Natural killer cell treated with Interleukin-12 subunit alpha and Interleukin-12 subunit beta and Interleukin-15 and Interleukin-18, amount 100 ng/mL, for 72 hours (primary cell): ENCODE measurements at regions not wholly inside any gene's neighbourhood (a gene's known extent, or its start where the extent isn't known, plus 50 kb on each side); places are given as distances from the start of the nearest gene placed in this dataset.

Source experiments
- ATAC-seq, 2 donors: fragments of 150-1000 bp; cut with Tn5 transposase in 1 of 2; sonication (Bioruptor Pico), chemical (Tn5 transposase) in 1 of 2; 2 replicates each; pipeline ENCODE4 v1.10.0; 2021
- DNase-seq: peaks from one replicate; pipeline ENCODE4 v3.0.0; 2022; ENCODE audit warnings: low spot score
- H3K27ac Mint-ChIP-seq, 2 donors: 1 replicate in 1 of 2; 2 replicates in 1 of 2; pipeline ENCODE4 v1.8.0; 2022; ENCODE audit warnings: mixed read lengths in 2 of 2, mild to moderate bottlenecking in 1 of 2, moderate library complexity in 1 of 2
- H3K27me3 Mint-ChIP-seq, 2 donors: 1 replicate in 1 of 2; 2 replicates in 1 of 2; pipeline ENCODE4 v1.8.0; 2022; ENCODE audit warnings: mixed read lengths in 2 of 2
- H3K36me3 Mint-ChIP-seq: one replicate; pipeline ENCODE4 v1.8.0; 2022; ENCODE audit warnings: mixed read lengths
- H3K4me1 Mint-ChIP-seq, 2 donors: 1 replicate in 1 of 2; 2 replicates in 1 of 2; pipeline ENCODE4 v1.8.0; 2022; ENCODE audit warnings: low read depth in 2 of 2, mixed read lengths in 2 of 2, mild to moderate bottlenecking in 1 of 2
- H3K4me3 Mint-ChIP-seq: one replicate; pipeline ENCODE4 v1.8.0; 2022; ENCODE audit warnings: mixed read lengths
- H3K9me3 Mint-ChIP-seq: 2 replicates; pipeline ENCODE4 v1.8.0; 2022; ENCODE audit warnings: mixed read lengths

DNA sequence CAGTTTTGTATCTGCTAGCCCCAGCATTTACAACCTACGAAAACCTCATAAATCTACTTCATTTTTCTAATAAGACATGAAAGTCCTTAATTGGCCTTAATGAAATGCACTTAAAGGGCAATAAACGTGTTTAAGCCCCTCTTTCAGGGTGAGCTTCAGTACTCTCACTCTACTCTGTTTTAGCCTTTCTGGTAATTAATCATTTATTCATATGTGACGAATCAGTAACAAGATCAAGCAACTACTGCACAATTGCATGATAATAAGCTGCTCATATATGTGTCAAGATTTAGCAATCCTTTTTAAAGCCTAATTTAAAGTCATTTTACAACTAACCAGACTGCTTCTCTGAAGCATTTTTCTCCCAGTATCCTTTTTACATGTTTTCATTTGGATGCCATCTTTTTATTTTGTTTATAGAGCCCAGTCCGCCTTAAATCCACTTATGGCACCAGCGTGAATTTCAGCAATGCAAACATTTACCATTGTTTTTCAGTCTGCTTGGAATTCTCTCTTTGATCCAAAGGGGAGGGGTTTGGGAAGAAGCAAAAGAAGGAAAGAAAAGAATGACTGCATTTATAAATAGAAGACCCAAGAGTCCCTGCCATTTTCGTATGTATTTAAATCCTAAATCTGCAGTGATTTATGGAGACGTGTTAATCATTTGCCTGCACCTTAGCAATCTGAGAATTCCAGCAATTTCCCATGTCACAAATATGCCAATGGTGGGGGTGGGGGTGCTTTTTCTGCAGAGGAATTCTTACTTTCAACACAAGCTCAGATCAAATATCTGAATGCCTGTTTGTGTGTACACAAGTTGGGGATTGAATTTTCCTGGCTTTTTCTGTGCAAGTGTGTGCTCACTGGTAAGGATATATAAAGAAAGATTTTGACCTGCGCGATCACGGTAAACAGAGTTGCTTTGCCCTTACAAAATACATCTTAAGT is 230.8 kb upstream of the TBC1D5 start:
- Mint-ChIP-seq H3K4me3 (no peak overlapping the region), H3K9me3 (no peaks in the 10 kb centered on the region), H3K4me1 (peaks cover 11 to 16% of the 10 kb centered on the region in 2 donors), H3K27me3 (peaks cover 0 to 8% of the 10 kb centered on the region in 2 donors), H3K27ac (no peak overlapping the region), H3K36me3 (no peaks in the 10 kb centered on the region)
- ATAC-seq (no peak), DNase-seq (no peak)

GRCh38 chr3:17972476-17972875 is 230.0 kb upstream of the TBC1D5 start:
- ATAC-seq = no peak

DNA sequence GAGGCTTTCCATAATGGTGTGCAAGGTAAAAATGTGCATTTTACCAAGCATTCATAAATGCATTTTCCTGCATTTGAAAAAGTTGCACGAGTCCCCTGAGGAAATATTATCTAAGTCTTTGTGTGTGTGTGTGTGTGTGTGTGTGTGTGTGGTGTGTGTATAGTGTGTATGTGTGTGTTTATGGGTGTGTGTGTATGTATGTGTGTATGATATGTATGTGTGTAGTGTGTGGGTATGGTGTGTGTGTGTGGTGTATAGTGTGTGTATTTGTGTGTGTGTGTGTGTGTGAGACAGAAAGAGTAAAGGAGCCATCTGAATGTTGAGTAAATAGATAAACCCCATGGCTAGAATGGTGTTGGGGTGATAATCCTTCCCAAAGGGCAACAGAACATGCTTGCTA is 229.6 kb upstream of the TBC1D5 start:
- Mint-ChIP-seq H3K36me3 (no peaks in the 10 kb centered on the region), H3K27ac (no peak overlapping the region), H3K9me3 (no peaks in the 10 kb centered on the region), H3K4me3 (no peak overlapping the region), H3K27me3 (peaks cover 3 to 8% of the 10 kb centered on the region in 2 donors), H3K4me1 (peaks cover 11 to 16% of the 10 kb centered on the region in 2 donors)
- ATAC-seq (no peak), DNase-seq (no peak)

More at GRCh38 chr3:17972476-17972875, 230.0 kb upstream of the TBC1D5 start:
- H3K9me3 Mint-ChIP-seq = no peaks in the 10 kb centered on the region
- H3K27ac Mint-ChIP-seq = no peak overlapping the region
- H3K4me1 Mint-ChIP-seq = peaks cover 11 to 16% of the 10 kb centered on the region in 2 donors
- H3K36me3 Mint-ChIP-seq = no peaks in the 10 kb centered on the region
- no peak for DNase-seq
- H3K27me3 Mint-ChIP-seq = peaks cover 3 to 8% of the 10 kb centered on the region in 2 donors
- no peak overlapping the region for H3K4me3 Mint-ChIP-seq

DNA sequence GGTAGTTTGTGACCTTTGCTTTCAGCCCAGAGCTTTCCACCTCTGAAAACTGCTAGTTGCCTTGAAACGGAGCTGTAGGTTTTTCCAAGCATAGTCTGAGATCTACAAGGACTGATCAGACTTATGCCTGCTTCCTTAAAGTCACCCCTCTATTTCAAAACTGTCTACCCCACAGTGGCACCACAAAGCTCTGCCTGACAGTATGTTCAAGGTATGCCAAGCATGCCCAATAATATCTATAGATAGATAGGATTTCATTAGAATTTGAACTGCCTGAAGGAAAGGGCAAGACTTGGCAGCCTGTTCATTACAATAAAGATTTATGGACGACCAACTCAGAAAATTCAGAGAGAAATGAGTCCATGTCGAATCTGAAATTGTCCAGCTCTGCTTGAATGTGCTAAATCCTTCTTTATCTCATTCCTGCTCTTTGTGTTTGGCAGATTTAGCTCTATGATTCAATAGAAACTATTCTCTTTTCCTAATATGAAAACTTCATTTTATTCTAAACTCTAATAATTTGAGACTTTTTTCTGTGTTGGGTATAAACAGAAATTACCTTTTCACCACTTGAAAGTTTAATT is 227.6 kb upstream of the TBC1D5 start:
- H3K9me3 Mint-ChIP-seq = no peaks in the 10 kb centered on the region
- H3K27me3 Mint-ChIP-seq = peaks cover 3 to 8% of the 10 kb centered on the region in 2 donors
- DNase-seq (no peak), ATAC-seq (no peak)
- no peak overlapping the region for H3K4me3 Mint-ChIP-seq
- H3K4me1 Mint-ChIP-seq = peaks cover 11 to 16% of the 10 kb centered on the region in 2 donors
- no peak overlapping the region for H3K27ac Mint-ChIP-seq
- H3K36me3 Mint-ChIP-seq = no peaks in the 10 kb centered on the region

DNA sequence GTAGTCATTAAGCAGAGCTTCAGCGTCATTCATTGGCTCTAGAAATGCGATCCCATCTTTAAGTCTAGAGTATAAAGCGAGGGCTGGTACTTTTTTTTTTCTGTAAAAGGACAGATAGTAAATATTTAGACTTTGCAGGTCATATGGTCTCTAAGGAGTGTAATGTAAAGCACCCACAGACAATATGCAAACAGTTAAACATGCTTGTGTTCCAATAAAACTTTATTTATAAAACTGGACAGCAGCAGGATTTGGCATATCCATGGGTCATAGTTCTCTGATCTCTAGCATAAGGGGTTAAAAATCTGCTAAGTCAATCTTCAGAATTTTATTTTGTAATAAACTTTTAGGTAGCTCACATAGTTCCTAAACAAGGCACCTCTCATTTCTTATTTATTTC is 226.8 kb upstream of the TBC1D5 start:
- Mint-ChIP-seq H3K27me3 (peaks cover 3 to 8% of the 10 kb centered on the region in 2 donors), H3K36me3 (no peaks in the 10 kb centered on the region), H3K4me1 (peaks cover 13 to 19% of the 10 kb centered on the region in 2 donors), H3K27ac (no peak overlapping the region), H3K4me3 (no peak overlapping the region), H3K9me3 (no peaks in the 10 kb centered on the region)
- no peak for DNase-seq
- ATAC-seq = no peak

GRCh38 chr3:17967953-17968607 is 225.6 kb upstream of the TBC1D5 start:
- Mint-ChIP-seq H3K4me3 (no peak overlapping the region), H3K9me3 (no peaks in the 10 kb centered on the region), H3K4me1 (peaks cover 21% of the 10 kb centered on the region in 2 donors)

DNA sequence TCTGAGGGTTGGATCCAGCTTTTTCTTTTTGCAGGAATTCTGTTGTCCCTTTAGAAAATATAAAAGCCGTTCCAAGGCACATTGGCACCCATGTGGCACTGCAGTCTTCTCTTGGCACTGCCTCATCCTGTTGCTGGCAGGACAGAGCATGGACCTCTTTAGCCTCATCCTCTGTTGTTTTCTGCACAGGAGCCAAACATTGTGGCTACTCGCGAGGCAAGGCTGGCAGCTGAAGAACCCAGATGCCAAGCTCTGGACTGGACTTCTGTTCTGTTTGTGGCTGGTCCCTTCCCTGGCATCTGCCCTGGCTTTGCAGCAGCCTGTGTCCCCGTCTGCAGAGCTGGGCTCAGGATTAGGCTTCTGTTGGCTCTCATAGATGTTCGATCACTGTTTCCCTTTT is 224.7 kb upstream of the TBC1D5 start:
- H3K4me1 Mint-ChIP-seq = peaks cover 13 to 19% of the 10 kb centered on the region in 2 donors
- no peak overlapping the region for H3K4me3 Mint-ChIP-seq
- peaks cover 3 to 4% of the 10 kb centered on the region in 2 donors for H3K27me3 Mint-ChIP-seq
- H3K36me3 Mint-ChIP-seq = no peaks in the 10 kb centered on the region
- no peak overlapping the region for H3K27ac Mint-ChIP-seq
- peaks cover 3% of the 10 kb centered on the region for H3K9me3 Mint-ChIP-seq
- no peak for DNase-seq
- no peak for ATAC-seq

More at GRCh38 chr3:17967953-17968607, 225.6 kb upstream of the TBC1D5 start:
- no peaks in the 10 kb centered on the region for H3K36me3 Mint-ChIP-seq
- DNase-seq (no peak), ATAC-seq (no peak)
- peaks cover 3 to 8% of the 10 kb centered on the region in 2 donors for H3K27me3 Mint-ChIP-seq
- H3K27ac Mint-ChIP-seq = no peak overlapping the region

GRCh38 chr3:17965331-17965730 is 222.9 kb upstream of the TBC1D5 start:
- H3K27me3 Mint-ChIP-seq = peaks cover under 1 to 3% of the 10 kb centered on the region in 2 donors
- H3K9me3 Mint-ChIP-seq = peaks cover 3% of the 10 kb centered on the region
- no peaks in the 10 kb centered on the region for H3K36me3 Mint-ChIP-seq
- ATAC-seq (no peak), DNase-seq (no peak)
- no peak overlapping the region for H3K27ac Mint-ChIP-seq
- peaks cover 7 to 16% of the 10 kb centered on the region in 2 donors for H3K4me1 Mint-ChIP-seq
- H3K4me3 Mint-ChIP-seq = no peak overlapping the region

- DNase-seq (no peak), ATAC-seq (peak; percentile 87 to 89)
- Mint-ChIP-seq H3K4me1 (peaks cover 7 to 16% of the 10 kb centered on the region in 2 donors), H3K36me3 (no peaks in the 10 kb centered on the region), H3K27me3 (peaks cover 3 to 11% of the 10 kb centered on the region in 2 donors), H3K4me3 (peak overlapping the region; percentile 15), H3K9me3 (peaks cover 3% of the 10 kb centered on the region), H3K27ac (peak overlapping the region in 1 of 2 donors; percentile 15)
These were observed 221.7 kb upstream of the TBC1D5 start for GRCh38 chr3:17964108-17964507.

DNA sequence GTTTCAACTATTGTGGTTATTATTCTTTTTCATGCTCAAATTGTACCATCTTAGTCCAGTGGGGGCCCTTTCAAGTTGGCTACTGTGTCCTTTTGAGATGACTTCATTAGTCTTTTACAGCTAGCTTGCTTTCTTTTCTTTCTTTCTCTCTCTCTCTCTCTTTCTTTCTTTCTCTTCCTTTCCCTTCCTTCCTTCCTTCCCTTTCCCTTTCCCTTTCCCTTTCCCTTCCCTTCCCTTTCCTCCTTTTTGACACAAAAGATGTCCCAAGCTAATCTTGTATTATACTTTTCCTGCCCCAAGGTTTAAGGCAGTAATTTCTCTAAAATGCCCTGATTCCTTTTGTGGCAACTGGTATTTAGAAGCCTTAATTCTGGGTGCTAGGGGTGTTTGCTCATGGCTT is 213.0 kb upstream of the TBC1D5 start:
- no peak for DNase-seq
- H3K4me3 Mint-ChIP-seq = no peak overlapping the region
- H3K9me3 Mint-ChIP-seq = peaks cover 3% of the 10 kb centered on the region
- H3K36me3 Mint-ChIP-seq = no peaks in the 10 kb centered on the region
- H3K4me1 Mint-ChIP-seq = no peaks in the 10 kb centered on the region
- no peak overlapping the region for H3K27ac Mint-ChIP-seq
- no peak for ATAC-seq
- H3K27me3 Mint-ChIP-seq = peaks cover 0 to 19% of the 10 kb centered on the region in 2 donors

DNA sequence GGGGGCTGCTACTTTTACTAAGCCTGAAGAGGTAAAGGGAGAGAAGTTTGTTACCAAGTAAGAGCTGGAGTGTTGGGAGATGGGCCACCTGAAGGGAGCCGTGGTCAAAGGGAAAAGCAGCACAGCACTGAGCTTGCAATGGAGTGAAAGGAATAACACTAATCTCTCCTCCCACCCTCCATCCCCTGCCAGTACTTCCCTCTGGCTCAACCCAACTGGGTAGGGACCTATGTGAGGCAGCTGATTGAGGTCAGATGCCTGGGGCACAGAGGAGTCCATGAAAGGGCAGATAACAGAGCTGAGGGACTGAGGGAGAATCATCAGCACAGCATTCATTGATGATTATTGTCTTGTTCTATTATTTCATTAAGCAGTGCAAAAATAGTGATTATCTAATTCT is 212.4 kb upstream of the TBC1D5 start:
- Mint-ChIP-seq H3K27me3 (peaks cover 0 to 13% of the 10 kb centered on the region in 2 donors), H3K27ac (no peak overlapping the region), H3K36me3 (no peaks in the 10 kb centered on the region), H3K9me3 (peaks cover 4% of the 10 kb centered on the region), H3K4me3 (no peak overlapping the region), H3K4me1 (no peaks in the 10 kb centered on the region)
- ATAC-seq (no peak), DNase-seq (no peak)

- H3K36me3 Mint-ChIP-seq = no peaks in the 10 kb centered on the region
- DNase-seq = no peak
These were observed 208.8 kb upstream of the TBC1D5 start for GRCh38 chr3:17951241-17951640.

DNA sequence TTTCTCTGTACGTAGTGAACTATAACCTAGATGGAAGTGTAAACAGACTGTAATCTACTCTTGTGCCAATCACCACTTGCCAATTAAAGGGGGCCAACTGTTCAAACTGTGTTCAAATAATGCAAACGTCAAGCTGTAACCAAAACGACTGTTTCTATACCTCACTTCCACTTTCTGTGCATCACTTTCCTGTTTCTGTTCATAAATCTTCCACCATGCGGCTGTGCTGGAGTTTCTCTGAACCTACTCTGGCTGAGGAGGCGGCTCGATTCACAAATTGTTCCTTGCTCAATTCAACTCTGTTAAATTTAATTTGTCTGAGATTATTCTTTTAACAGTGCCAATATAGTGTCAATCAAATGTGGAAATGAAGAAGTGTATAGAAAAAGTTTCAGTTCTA is 206.7 kb upstream of the TBC1D5 start:
- H3K4me3 Mint-ChIP-seq = no peak overlapping the region
- H3K4me1 Mint-ChIP-seq = no peaks in the 10 kb centered on the region
- H3K27ac Mint-ChIP-seq = no peak overlapping the region
- no peaks in the 10 kb centered on the region for H3K36me3 Mint-ChIP-seq
- peaks cover 4% of the 10 kb centered on the region for H3K9me3 Mint-ChIP-seq
- peaks cover 6 to 39% of the 10 kb centered on the region in 2 donors for H3K27me3 Mint-ChIP-seq
- ATAC-seq (no peak), DNase-seq (no peak)

More at GRCh38 chr3:17951241-17951640, 208.8 kb upstream of the TBC1D5 start:
- peaks cover 3 to 39% of the 10 kb centered on the region in 2 donors for H3K27me3 Mint-ChIP-seq
- H3K27ac Mint-ChIP-seq = no peak overlapping the region
- peaks cover 4% of the 10 kb centered on the region for H3K9me3 Mint-ChIP-seq
- no peak overlapping the region for H3K4me3 Mint-ChIP-seq
- no peaks in the 10 kb centered on the region for H3K4me1 Mint-ChIP-seq
- no peak for ATAC-seq

- Mint-ChIP-seq H3K27me3 (peaks cover 6 to 42% of the 10 kb centered on the region in 2 donors), H3K4me3 (no peak overlapping the region)
These were observed 205.4 kb upstream of the TBC1D5 start for GRCh38 chr3:17947833-17948232.

More at GRCh38 chr3:17947833-17948232, 205.4 kb upstream of the TBC1D5 start:
- DNase-seq (no peak), ATAC-seq (no peak)
- no peak overlapping the region for H3K27ac Mint-ChIP-seq
- H3K4me1 Mint-ChIP-seq = no peaks in the 10 kb centered on the region
- peaks cover 4% of the 10 kb centered on the region for H3K9me3 Mint-ChIP-seq
- no peaks in the 10 kb centered on the region for H3K36me3 Mint-ChIP-seq
